GM19395 (cell line): ENCODE measurements at regions not wholly inside any gene's neighbourhood (a gene's known extent, or its start where the extent isn't known, plus 50 kb on each side); places are given as distances from the start of the nearest gene placed in this dataset.
"Not testable (repeated sequence)": the region's sequence is repeated elsewhere in the genome, so short reads cannot be mapped to it uniquely, and the experiment has no call there.

Experiments used
- ATAC-seq: cut with Tn5 transposase; IDR thresholded peaks from one replicate; pipeline ENCODE4 v1.9.1; 2021; ENCODE audit warnings: mild to moderate bottlenecking, moderate library complexity; ENCODE audit not compliant: unreplicated experiment

DNA sequence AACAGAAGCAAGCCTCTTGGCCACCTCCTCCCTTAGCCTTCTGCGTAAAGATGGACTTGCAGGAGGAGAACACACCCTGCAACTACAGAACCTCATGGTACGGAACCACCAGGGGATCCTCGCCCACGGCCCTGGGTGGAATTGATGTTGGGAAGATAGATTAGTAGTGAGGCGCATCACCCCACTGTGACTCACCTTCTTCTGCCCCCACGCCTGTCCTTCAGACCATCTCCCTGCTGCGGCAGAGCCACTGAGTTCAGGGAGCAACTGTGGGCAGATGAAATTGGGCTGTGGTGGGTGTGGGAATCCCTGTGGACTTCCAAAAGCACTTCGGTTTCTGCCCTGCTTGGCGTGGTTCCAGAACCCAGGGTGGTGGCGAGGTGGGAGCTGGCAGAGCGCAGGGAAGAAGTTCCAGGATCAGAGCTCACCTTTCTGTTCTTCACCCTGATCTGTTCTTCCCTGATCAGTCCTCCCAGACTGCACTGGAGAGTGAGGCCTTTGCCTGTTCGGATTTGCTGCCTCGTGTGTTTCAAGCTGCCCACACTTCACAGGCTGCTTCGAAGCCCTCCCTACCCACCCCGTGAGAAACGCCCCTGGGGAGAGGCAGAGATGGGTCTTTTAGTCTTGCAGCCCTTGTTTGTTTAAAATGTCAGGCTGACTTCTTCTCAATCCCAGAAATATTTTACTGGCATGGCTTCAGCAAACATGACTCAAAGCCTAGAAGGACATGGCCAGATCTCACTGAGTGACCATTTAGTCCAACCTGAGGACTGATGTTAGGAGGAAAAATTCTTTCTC is 92.8 kb upstream of the MLN start:
- ATAC-seq = no peak

DNA sequence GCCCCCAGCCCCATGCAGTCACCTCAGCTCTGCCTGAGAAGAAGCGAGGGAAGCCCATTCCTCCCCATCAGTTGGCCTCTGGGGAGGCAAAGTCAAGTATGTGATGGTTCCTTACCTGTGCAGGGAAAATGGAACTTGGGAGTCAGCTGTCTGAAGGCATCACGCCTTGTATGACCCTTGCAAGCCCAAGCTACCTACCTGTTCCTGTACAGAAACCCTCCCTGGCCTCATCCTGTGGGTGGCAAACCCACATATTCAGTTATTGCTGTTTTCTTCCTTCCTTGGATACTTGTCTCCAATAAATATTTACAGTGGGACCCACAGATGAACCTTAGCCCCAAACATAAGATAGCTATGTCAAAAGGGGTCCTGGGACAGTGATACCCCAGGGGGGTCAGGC is 92.2 kb upstream of the MLN start:
- ATAC-seq = no peak

DNA sequence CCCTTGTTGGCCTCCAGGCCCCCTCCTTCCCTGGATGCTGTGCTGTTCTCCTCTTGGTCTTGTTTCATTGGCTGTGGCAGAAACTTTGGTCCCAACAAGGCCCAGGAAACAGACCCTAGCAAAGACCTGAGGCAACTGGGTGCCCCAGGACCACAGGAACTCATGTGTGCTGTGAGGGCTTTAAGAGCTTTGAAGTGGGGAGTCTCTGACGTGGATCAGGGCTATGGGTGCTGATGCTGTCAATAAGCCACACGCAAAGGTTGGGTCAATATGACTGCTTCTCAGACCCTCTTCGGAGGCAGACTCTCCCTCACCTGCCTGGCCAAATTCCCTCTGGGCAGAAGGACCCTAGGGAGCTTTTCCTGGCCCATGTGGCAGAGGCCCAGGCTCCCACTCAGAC is 91.5 kb upstream of the MLN start:
- no peak for ATAC-seq

DNA sequence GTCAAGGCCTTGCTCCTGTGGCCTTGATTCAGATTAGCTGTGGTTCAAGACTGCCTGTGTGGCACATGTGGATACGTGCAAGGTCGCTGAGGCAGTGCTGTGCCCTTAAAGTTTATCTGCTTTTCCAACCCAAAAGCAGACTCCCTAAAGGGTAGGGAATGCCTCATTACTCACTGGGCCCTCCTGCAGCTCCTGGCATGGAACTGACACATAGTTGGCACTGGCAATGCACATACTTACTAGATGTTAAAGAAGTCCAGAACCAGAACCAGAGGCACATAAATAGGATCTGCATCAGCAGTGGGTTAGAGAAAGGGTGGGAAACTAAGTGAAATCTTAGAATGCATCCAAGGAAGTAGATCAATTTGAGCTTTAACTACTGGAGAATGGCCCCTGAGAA is 90.6 kb upstream of the MLN start:
- ATAC-seq = no peak

DNA sequence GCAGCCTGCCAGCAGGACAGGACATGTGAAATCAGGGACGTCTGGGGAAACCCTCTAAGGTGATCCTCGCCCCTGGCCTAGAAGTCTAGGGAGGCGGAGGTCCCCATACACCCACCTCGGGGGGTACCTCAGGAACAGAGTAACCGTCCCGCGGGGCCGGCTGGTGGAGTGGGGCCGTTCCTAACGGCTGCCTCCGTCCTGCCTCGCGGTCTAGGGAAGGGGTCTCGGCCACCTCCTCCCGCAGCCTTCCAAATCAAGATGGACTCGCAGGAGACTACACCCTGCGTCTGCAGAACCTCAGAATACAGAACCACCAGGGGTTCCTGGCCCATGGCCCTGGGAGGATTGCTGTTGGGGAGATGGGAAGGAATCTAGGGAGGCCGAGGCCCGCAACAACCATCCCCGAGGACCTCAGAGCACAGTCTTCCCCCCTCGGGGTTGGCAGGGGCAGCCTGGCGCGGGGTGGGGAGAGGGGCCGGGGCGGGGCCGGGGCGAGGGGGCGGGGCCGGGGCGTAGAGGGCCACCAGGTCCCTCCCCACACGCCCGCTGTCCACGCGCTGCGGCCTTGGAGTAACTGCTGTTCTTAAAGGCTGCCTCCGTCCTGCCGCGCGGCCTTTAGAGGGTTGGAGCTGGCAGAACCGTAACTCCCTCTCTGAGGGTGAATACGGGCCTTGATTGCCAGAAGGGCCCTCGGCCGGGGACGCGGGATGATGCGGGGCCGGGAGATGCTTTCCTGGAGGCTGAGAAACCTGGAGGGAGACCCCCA is 89.0 kb upstream of the MLN start:
- no peak for ATAC-seq

DNA sequence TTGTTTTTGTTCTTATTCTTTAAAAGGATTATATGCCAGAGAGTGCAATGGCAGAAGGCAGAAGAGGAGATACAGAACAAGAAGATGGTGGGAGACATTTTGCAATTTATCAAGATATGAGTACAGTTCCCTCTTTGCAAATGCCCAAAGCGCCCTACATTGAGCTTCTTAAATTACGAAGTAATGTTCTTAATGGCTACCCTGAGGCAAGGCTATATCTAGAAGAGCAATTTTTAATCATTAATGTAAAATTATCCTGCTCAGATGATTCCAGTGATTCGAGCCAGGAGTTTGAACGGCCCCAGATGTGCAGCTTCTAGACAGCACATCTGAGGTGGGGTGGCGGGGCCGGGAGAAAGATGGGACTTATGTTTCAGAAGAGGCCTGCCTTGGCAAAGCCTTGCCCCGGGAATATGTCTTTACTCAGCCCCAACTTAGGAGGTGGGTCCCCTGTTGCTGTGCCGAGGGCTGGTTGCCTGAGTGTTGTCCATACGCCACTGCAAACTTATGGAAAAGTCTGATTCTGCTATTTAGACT is 84.9 kb upstream of the MLN start:
- no peak for ATAC-seq

DNA sequence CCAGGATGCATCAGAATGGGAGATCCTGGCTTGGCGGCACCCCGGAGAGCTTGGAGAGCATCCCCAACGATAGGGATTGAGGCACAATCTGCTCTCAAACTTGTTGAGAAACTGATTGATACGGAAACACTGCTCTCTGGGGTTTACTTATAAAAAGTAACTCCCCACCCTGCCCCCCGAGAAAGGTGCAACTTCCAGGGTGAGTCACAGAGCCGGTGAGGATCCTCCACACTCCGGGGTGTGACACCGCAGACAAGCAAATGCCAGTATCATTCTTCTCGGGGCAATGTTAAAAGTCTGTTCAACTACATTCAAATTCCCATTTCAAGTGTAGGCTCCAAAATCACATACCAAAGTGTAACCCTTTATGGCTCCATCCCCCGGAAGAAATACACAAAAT is 84.4 kb upstream of the MLN start:
- ATAC-seq = no peak

DNA sequence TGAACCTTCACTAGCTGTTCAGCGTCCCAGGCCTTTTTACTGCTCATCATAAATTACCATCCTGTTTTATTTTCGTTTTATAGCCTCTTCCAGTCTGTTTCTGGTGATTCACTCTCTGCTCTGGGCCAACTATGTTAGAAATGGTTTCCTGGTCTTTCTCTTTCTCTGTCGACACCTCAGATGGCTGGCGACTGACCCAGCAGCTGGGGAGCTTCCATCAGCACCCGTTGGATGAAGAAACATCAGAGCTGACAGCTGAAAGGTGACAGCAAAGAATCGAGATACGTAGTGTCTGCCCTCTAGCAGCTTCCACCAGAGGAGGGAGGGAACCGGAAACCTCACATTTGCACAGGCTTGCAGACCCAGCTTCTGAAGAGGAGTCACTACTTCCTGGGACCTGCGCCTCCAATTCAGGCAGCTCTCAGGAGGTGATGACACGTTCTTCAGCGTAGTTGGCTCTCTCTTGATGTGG is 82.9 kb upstream of the MLN start:
- no peak for ATAC-seq

DNA sequence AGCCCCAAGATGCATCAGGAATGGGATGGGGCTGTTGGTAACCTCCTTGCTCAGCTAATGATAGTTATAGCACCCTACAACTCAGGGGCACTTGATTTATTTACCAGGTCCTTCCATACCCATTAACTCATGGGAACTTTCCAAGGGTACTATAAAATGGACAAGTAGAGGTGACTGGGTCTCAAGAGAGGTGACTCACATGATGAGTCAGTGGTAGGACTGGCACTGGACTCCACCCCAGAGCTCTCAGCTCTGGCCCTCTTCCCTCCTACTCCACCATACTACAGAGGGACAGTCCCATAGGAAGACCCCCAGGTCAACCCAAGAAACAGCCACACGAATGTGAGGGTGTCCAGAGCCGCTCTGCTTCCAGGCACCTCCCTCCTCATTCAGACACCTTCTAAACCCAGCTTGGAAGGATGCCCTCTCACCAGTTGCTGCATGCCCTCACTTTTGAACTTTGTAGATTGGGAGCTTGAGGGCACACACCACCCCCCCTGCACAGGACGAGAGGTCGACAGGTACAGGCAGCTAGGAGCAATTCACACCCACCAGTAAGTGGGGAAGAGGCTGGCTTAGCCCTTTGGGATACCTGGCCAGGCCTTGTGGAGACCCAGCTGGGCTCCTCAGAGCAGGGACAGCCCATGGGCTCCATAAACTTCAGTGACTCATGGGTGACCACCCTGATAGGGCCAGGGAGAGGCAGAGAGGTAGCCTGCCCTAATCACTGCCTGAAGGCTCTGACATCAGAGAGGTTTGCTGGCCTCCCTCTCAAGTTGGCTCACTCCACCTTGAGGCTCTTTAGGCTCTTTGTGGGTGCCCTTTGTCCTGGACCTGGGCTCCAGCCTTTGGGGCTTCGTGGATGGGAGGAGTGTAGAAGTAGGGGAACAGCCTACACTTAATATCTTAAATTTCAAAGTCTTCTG is 81.6 kb upstream of the MLN start:
- ATAC-seq = no peak

DNA sequence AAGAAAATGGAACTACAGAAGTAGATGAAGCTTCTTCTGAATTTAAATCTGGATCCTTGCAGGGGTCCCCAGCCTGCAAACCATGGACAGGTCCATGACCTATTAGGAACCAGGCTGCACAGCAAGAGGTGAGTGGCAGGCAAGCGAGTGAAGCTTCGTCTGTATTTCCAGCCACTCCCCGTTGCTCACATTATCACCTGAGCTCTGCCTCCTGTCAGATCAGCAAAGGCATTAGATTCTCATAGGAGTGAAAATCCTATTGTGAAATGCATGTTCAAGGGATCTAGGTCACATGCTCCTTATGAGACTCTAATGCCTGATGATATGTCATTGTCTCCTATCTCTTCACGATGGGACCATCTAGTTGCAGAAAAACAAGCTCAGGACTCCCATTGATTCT is 79.8 kb upstream of the MLN start:
- not testable (repeated sequence) for ATAC-seq

DNA sequence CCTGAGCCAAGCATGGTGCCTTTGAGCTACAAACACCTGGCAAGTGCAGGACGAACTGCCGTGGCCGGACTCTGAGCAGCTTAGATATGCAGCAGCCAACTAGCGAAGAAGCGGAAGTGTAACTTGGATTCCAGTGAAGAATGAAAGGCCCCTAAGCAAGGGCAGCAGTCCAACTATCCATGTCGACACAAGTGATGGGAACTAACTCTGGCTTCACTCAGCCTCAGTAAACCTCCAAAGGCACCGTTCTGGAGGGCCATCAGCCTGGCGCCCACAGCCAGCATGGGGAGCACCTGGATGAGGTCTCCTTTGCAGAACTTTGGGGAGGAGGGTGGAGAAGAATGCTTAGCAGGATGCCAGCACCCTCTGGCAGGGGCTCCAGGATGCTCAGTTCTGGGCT is 78.4 kb upstream of the MLN start:
- ATAC-seq = no peak

DNA sequence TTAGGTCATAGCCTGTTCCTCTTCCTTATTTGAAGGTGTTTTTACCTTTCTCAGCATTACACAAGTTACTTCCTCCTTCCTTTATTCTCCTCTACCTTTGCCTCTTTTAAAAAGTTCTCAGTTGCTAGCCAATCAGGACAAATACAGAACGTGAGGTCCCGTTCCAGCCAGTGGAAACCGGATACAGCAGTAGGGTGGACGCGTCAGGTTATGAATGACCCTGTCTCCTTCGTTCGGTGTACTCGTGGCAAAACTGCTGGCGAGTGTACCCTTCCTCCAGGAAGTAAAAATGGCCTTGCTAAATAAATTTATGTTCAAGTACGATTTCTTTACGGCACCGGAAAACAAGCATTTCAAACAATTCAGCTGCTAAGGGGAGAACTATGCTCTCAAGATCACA is 77.0 kb upstream of the MLN start:
- ATAC-seq = no peak

DNA sequence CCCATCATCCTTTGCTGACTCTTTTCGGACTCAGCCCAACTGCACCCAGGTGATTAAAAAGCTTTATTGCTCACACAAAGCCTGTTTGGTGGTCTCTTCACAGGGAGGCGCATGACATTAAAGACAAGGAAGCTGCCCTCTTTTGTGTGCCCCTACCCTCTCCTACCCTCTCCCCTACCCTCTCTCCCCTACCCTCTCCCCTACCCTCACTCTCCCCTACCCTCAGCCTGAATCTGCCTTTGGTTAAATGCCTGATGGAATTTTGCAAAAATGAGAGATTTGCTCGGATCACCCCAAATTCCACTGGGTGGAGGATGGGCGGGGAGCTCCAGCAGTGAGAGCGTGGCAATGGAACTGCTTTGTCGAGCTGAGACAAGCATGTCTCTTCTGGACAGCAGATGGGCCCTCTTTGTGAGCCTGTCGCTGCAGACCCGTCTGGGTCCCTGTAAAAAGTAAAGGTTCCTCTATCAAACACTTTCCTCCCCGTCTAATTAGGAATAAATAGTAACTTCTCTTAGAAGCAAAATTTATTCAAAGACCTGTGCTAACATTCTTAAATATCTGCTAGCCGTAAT is 76.4 kb upstream of the MLN start:
- no peak for ATAC-seq

DNA sequence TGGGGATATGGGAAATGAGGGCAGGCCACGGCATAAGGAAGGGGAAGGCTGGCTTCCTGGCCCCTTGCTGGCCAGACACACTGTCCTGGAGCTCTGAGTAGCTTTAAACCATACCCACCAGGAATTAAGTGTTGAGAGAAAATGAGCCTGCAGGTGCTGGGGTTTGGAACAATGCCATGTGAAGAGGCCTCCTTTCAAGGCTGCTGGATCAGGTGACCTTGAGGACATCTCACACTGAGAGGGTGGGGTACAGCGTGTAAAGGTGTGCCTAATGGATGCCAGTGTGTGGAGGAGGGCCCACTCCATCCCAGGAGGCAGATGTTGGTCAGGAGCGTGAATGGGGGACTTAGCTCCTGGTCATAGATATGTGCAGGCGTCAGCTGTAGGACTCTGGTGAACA is 74.8 kb upstream of the MLN start:
- no peak for ATAC-seq

DNA sequence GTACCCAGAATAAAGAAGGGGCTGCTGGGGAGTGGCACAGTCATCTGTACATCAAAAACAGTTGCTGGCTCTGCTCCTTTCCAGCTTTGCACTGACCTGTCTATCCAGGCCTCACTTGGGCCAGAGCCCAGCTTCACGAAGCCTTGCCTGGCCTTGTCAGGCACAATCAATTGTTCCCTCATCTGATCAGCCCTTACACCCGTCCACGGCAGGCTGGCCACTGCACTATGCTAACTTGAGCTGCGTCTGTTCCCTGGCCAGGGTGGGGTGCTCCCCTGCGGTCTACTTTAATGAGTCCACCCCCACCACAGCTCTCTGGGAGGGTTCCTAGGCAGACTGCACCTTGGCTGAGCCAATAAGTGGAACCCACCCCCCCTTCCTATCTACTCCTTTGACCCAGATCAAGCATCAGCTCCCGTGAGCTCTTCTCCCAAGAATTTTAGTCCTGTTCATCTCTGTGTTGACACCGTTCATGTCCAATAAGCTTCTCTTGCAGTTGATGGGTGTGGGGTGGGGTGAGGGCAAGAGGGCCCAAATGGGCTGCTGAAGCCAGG is 74.3 kb upstream of the MLN start:
- no peak for ATAC-seq

DNA sequence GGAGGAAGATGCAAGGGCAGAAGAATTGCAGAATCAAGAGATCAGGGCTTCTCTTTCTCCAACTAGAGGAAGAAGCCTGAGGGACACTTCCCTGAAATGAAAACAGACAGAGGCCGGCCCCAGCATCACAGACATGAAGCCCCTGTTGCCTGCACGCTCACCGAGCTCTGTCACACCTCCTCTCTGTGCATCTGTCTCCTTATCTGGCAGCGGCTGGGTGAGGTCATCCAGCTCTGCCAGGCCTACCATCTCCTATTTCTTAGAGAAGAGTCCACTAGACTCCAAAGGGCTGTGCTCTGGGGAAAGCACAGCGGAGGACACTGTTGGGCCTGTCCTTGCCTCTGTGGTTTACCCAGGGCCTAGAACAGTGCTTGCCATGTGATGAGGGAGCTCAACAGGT is 71.9 kb upstream of the MLN start:
- no peak for ATAC-seq

DNA sequence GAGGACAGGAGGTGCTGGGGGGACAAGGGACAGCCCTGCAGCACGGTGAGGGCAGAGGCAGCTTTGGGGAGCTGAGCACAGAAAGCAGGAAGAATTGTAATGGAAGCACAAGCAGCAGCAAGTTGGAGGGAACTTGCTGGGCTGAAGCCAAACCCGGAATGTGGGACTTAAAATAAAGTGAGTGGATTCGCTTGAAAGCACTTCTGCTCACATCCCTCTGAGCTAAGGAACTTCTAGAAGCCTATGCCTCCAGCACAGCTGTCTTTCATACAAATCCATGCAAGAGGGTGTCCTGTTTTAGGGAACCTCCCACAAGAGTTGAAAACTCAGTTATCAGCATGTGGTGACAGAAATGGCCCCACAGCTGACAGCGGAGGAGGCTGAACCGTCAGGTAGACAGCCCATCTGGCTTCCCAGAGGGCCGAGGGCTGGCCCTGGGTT is 71.4 kb upstream of the MLN start:
- ATAC-seq = no peak

DNA sequence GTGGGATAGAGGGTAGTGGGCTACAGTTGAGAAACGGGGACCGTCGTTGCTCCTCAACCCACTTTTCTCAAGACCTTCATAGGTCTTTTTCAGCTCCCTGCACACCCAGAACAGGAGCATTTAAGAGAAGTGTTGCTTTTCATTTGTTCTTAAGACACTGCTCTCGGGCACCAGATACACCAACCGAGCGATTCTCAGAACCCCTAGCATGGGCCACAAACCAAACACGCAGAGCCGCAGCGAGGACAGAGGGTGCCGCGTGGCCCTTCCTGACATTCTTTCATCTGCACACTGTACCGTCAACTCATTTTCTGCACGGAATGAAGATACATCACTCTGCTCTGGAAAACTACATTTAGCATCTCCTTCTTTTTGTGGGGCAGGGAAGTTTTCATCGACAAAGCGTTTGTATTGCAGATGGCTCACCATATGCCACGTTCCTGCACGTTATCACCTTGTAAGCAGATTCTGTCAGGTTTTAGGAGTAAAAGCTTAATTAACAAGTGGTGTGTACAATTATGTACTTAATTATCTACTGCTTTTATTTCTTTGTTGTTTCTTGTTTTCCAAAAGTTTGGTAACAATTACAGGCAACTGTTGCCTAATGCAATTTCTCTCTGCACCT is 70.4 kb upstream of the MLN start:
- no peak for ATAC-seq

DNA sequence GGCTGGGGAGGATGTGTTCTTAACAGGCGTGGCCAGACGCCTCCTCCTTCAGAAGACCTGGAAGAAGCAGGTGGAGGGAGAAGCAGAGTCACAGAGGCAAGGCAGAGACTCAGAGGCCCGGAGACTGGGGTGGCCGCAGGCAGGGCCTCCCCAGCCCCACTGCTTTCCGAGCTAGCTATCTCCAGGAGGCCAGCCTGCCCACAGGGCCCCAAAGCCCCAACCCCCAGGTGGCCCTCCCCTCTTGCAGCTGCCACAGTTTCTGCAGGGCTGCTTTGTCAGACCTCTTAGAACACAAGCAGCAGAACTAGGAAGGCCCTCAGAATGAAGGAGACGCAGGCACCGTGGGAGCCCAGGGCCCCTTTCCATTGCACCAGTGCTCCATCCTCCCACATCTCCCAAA is 69.0 kb upstream of the MLN start:
- no peak for ATAC-seq
